Glutamatergic neuron (in vitro differentiated cells): ENCODE measurements at regions not wholly inside any gene's neighbourhood (a gene's known extent, or its start where the extent isn't known, plus 50 kb on each side); places are given as distances from the start of the nearest gene placed in this dataset.

Experiments
- DNase-seq: peaks from one replicate; pipeline ENCODE4 v3.0.0; 2022
- H3K27ac Mint-ChIP-seq: one replicate; pipeline ENCODE4 v1.8.0; 2020; ENCODE audit warnings: mild to moderate bottlenecking, mixed read lengths, inconsistent platforms; ENCODE audit not compliant: unreplicated experiment
- H3K27me3 Mint-ChIP-seq: one replicate; pipeline ENCODE4 v1.8.0; 2020; ENCODE audit warnings: mild to moderate bottlenecking, moderate library complexity, mixed read lengths, inconsistent platforms; ENCODE audit not compliant: unreplicated experiment
- H3K36me3 Mint-ChIP-seq: one replicate; pipeline ENCODE4 v1.8.0; 2020; ENCODE audit warnings: mild to moderate bottlenecking, mixed read lengths, inconsistent platforms; ENCODE audit not compliant: unreplicated experiment
- H3K4me1 Mint-ChIP-seq: one replicate; pipeline ENCODE4 v1.8.0; 2020; ENCODE audit warnings: mild to moderate bottlenecking, low read depth, mixed read lengths, inconsistent platforms; ENCODE audit not compliant: unreplicated experiment
- H3K4me3 Mint-ChIP-seq: one replicate; pipeline ENCODE4 v1.8.0; 2020; ENCODE audit warnings: mild to moderate bottlenecking, mixed read lengths, inconsistent platforms; ENCODE audit not compliant: unreplicated experiment
- H3K9me3 Mint-ChIP-seq: one replicate; pipeline ENCODE4 v1.8.0; 2020; ENCODE audit warnings: mild to moderate bottlenecking, moderate library complexity, mixed read lengths, inconsistent platforms; ENCODE audit not compliant: unreplicated experiment
- CTCF ChIP-seq: fragments of 200-600 bp; sonication (generic); IDR thresholded peaks from one replicate; pipeline ENCODE4 v1.5.0; 2021; ENCODE audit not compliant: partially characterized antibody, unreplicated experiment

GRCh38 chr18:39635966-39636365 is 2070.4 kb upstream of the CELF4 start:
- no peaks in the 10 kb centered on the region for H3K4me1 Mint-ChIP-seq
- H3K27ac Mint-ChIP-seq: no peak overlapping the region
- H3K27me3 Mint-ChIP-seq: no peaks in the 10 kb centered on the region
- H3K36me3 Mint-ChIP-seq: no peaks in the 10 kb centered on the region
- no peaks in the 10 kb centered on the region for H3K9me3 Mint-ChIP-seq
- TF ChIP-seq CTCF: no peak
- no peak for DNase-seq
- H3K4me3 Mint-ChIP-seq: no peak overlapping the region

- no peaks in the 10 kb centered on the region for H3K36me3 Mint-ChIP-seq
- no peak overlapping the region for H3K4me3 Mint-ChIP-seq
- H3K4me1 Mint-ChIP-seq: no peaks in the 10 kb centered on the region
- DNase-seq: no peak
- H3K27me3 Mint-ChIP-seq: no peaks in the 10 kb centered on the region
- no peaks in the 10 kb centered on the region for H3K9me3 Mint-ChIP-seq
- H3K27ac Mint-ChIP-seq: no peak overlapping the region
- TF ChIP-seq CTCF: no peak
Observed at GRCh38 chr18:39635192-39635591, 2069.6 kb upstream of the CELF4 start.

- H3K27ac Mint-ChIP-seq: no peak overlapping the region
- TF ChIP-seq CTCF: no peak
- H3K27me3 Mint-ChIP-seq: no peaks in the 10 kb centered on the region
- H3K9me3 Mint-ChIP-seq: peaks cover 2% of the 10 kb centered on the region
- H3K4me3 Mint-ChIP-seq: no peak overlapping the region
- peaks cover 1% of the 10 kb centered on the region for H3K4me1 Mint-ChIP-seq
- DNase-seq: no peak
- no peaks in the 10 kb centered on the region for H3K36me3 Mint-ChIP-seq
Observed at GRCh38 chr18:39627936-39628335, 2062.3 kb upstream of the CELF4 start.

GRCh38 chr18:39624961-39625360 is 2059.4 kb upstream of the CELF4 start:
- H3K9me3 Mint-ChIP-seq: peaks cover 2% of the 10 kb centered on the region
- no peak overlapping the region for H3K27ac Mint-ChIP-seq
- no peaks in the 10 kb centered on the region for H3K36me3 Mint-ChIP-seq
- H3K4me1 Mint-ChIP-seq: peaks cover 1% of the 10 kb centered on the region
- DNase-seq: no peak
- no peak overlapping the region for H3K4me3 Mint-ChIP-seq
- no peaks in the 10 kb centered on the region for H3K27me3 Mint-ChIP-seq
- no peak for TF ChIP-seq CTCF

GRCh38 chr18:39622431-39622830 is 2056.8 kb upstream of the CELF4 start:
- Mint-ChIP-seq H3K4me3 (no peak overlapping the region), H3K36me3 (no peaks in the 10 kb centered on the region), H3K9me3 (peaks cover 2% of the 10 kb centered on the region), H3K27me3 (peaks cover 1% of the 10 kb centered on the region), H3K27ac (no peak overlapping the region), H3K4me1 (no peaks in the 10 kb centered on the region)
- DNase-seq: no peak
- TF ChIP-seq CTCF: no peak
